ENCODE measurements at regions not wholly inside any gene's neighbourhood (a gene's known extent, or its start where the extent isn't known, plus 50 kb on each side); places are given as distances from the start of the nearest gene placed in this dataset.

GRCh38 chr7:105002-105401, 87.4 kb upstream of the FAM20C start:
- no peak for TF ChIP-seq POLR2A (IDR thresholded peaks at IDR 0.05; ENCODE audit: low read length)
- no peak for TF ChIP-seq GATA1 (IDR thresholded peaks at IDR 0.05; ENCODE audit: low read depth, low read length)
